Endothelial cell of umbilical vein (primary cell): ENCODE measurements at regions not wholly inside any gene's neighbourhood (a gene's known extent, or its start where the extent isn't known, plus 50 kb on each side); places are given as distances from the start of the nearest gene placed in this dataset.

ENCODE experiments used
- CTCF ChIP-seq, 2 donors: IDR thresholded peaks; 1 replicate in 1 of 2; 2 replicates in 1 of 2; pipeline ENCODE4 v1.5.1; 2011; ENCODE audit warnings: low read length in 2 of 2, mild to moderate bottlenecking in 2 of 2, moderate library complexity in 2 of 2, control low read depth in 1 of 2, inconsistent platforms in 1 of 2, low read depth in 1 of 2; ENCODE audit not compliant: insufficient read depth in 1 of 2; ENCODE audit errors: extremely low read depth in 1 of 2
- EZH2 ChIP-seq: IDR thresholded peaks from 2 replicates; pipeline ENCODE4 v1.6.1; 2012; ENCODE audit warnings: borderline replicate concordance, low read depth, mild to moderate bottlenecking, moderate library complexity, low read length, inconsistent platforms; ENCODE audit not compliant: severe bottlenecking
- JUN ChIP-seq: IDR thresholded peaks from 2 replicates; pipeline ENCODE4 v1.6.1; 2011; ENCODE audit warnings: borderline replicate concordance, low read depth; ENCODE audit not compliant: insufficient read length, insufficient read depth
- MAX ChIP-seq: IDR thresholded peaks from 2 replicates; pipeline ENCODE4 v1.6.1; 2011; ENCODE audit not compliant: insufficient read depth, insufficient read length
- MYC ChIP-seq: IDR thresholded peaks from one replicate; pipeline ENCODE4 v1.6.1; 2011; ENCODE audit warnings: mild to moderate bottlenecking, low read depth, low read length
- POLR2A ChIP-seq: IDR thresholded peaks from 2 replicates; pipeline ENCODE4 v1.6.1; 2012; ENCODE audit warnings: low read depth, mild to moderate bottlenecking, control low read depth, low read length
- POLR2AphosphoS5 ChIP-seq: IDR thresholded peaks from 2 replicates; pipeline ENCODE4 v1.6.1; 2012; ENCODE audit warnings: low read depth, mild to moderate bottlenecking, control low read depth, low read length, moderate library complexity; ENCODE audit not compliant: insufficient read depth

GRCh38 chr2:66301022-66301766 lies 133.7 kb upstream of the MEIS1 start:
- TF ChIP-seq CTCF (IDR thresholded peaks at IDR 0.05; ENCODE audit: extremely low read depth in 1 of 2, insufficient read depth in 1 of 2, low read depth in 1 of 2, low read length in 2 of 2): no peak
- TF ChIP-seq POLR2A: no peak
- TF ChIP-seq EZH2: no peak
- no peak for TF ChIP-seq MAX
- TF ChIP-seq MYC: no peak
- no peak for TF ChIP-seq JUN
- TF ChIP-seq POLR2AphosphoS5: no peak
